ENCODE measurements at regions not wholly inside any gene's neighbourhood (a gene's known extent, or its start where the extent isn't known, plus 50 kb on each side); places are given as distances from the start of the nearest gene placed in this dataset.
"Not testable (repeated sequence)": the region's sequence is repeated elsewhere in the genome, so short reads cannot be mapped to it uniquely, and the experiment has no call there.

- DNase-seq (ENCODE audit: low read depth in 2 of 2), result not testable (repeated sequence)
These were observed 208.5 kb upstream of the PLGLB2 start for GRCh38 chr2:87539151-87539943.

- not testable (repeated sequence) for DNase-seq (ENCODE audit: low read depth in 2 of 2)
These were observed 207.6 kb upstream of the PLGLB2 start for GRCh38 chr2:87540242-87540641.

- peak; percentile 16 to 46 for DNase-seq (ENCODE audit: low read depth in 2 of 2)
These were observed 205.2 kb upstream of the PLGLB2 start for GRCh38 chr2:87542599-87543174.

- DNase-seq (ENCODE audit: low read depth in 2 of 2), result not testable (repeated sequence)
These were observed 204.1 kb upstream of the PLGLB2 start for GRCh38 chr2:87543797-87544196.

GRCh38 chr2:87547106-87547505 is 200.8 kb upstream of the PLGLB2 start:
- DNase-seq (ENCODE audit: low read depth in 2 of 2), result not testable (repeated sequence)

- DNase-seq (ENCODE audit: low read depth in 2 of 2), result not testable (repeated sequence)
These were observed 199.9 kb upstream of the PLGLB2 start for GRCh38 chr2:87547966-87548365.

GRCh38 chr2:87548681-87549536 is 199.0 kb upstream of the PLGLB2 start:
- peak in 1 of 2 donors; percentile 14 for DNase-seq (ENCODE audit: low read depth in 2 of 2)

GRCh38 chr2:87549561-87550202 is 198.2 kb upstream of the PLGLB2 start:
- DNase-seq (ENCODE audit: low read depth in 2 of 2), result not testable (repeated sequence)

GRCh38 chr2:87554678-87555077 is 193.2 kb upstream of the PLGLB2 start:
- not testable (repeated sequence) for DNase-seq (ENCODE audit: low read depth in 2 of 2)

GRCh38 chr2:87555082-87555481 is 192.8 kb upstream of the PLGLB2 start:
- peak in 1 of 2 donors; percentile 21 for DNase-seq (ENCODE audit: low read depth in 2 of 2)

- DNase-seq (ENCODE audit: low read depth in 2 of 2), result not testable (repeated sequence)
These were observed 188.9 kb upstream of the PLGLB2 start for GRCh38 chr2:87559001-87559400.

GRCh38 chr2:87559735-87560134 is 188.2 kb upstream of the PLGLB2 start:
- DNase-seq (ENCODE audit: low read depth in 2 of 2), result not testable (repeated sequence)

GRCh38 chr2:87565116-87565515 is 182.8 kb upstream of the PLGLB2 start:
- not testable (repeated sequence) for DNase-seq (ENCODE audit: low read depth in 2 of 2)

- DNase-seq (ENCODE audit: low read depth in 2 of 2), result not testable (repeated sequence)
These were observed 181.4 kb upstream of the PLGLB2 start for GRCh38 chr2:87566531-87566930.

- not testable (repeated sequence) for DNase-seq (ENCODE audit: low read depth in 2 of 2)
These were observed 180.8 kb upstream of the PLGLB2 start for GRCh38 chr2:87567093-87567492.

- not testable (repeated sequence) for DNase-seq (ENCODE audit: low read depth in 2 of 2)
These were observed 180.0 kb upstream of the PLGLB2 start for GRCh38 chr2:87567912-87568311.

- DNase-seq (ENCODE audit: low read depth in 2 of 2), result not testable (repeated sequence)
These were observed 179.2 kb upstream of the PLGLB2 start for GRCh38 chr2:87568554-87569278.

- DNase-seq (ENCODE audit: low read depth in 2 of 2), result not testable (repeated sequence)
These were observed 178.0 kb upstream of the PLGLB2 start for GRCh38 chr2:87569689-87570397.

- DNase-seq (ENCODE audit: low read depth in 2 of 2), result not testable (repeated sequence)
These were observed 175.9 kb upstream of the PLGLB2 start for GRCh38 chr2:87571889-87572465.

GRCh38 chr2:87572906-87573305 is 175.0 kb upstream of the PLGLB2 start:
- not testable (repeated sequence) for DNase-seq (ENCODE audit: low read depth in 2 of 2)

Data from stimulated activated CD8-positive, alpha-beta memory T cell treated with anti-CD3 and anti-CD28 coated beads, Interleukin-15, amount 100 ng/mL, for 48 hours (primary cell).